GM12878 (cell line): ENCODE measurements at regions not wholly inside any gene's neighbourhood (a gene's known extent, or its start where the extent isn't known, plus 50 kb on each side); places are given as distances from the start of the nearest gene placed in this dataset.

Experiments
- ATAC-seq: fragments of 200-7000 bp; cut with Tn5 transposase; 3 replicates; pipeline ENCODE4 v1.9.1; 2020; ENCODE audit warnings: mild to moderate bottlenecking, moderate library complexity
- BruUV-seq: library from RNA; stranded (reverse); fragments of 400-500 nt; replicated peaks from 2 replicates; lab custom pipeline; 2021; lab: Mats Ljungman, UMichigan
- CTCF ChIA-PET: fragments of 300-600 bp; sonication (Branson Sonifier 250); formaldehyde crosslinking; extraction: SDS; loops from one replicate; lab custom pipeline; 2021; ENCODE audit warnings: inconsistent platforms; lab: Yijun Ruan, JAX
- POLR2A ChIA-PET: fragments of 350-600 bp; formaldehyde crosslinking; extraction: SDS; loops from one replicate; lab custom pipeline; 2021; ENCODE audit warnings: inconsistent platforms; lab: Charles Lee
- RAD21 ChIA-PET: fragments of 300-600 bp; sonication (Branson Sonifier 250); formaldehyde crosslinking; loops from one replicate; lab custom pipeline; 2023; ENCODE audit warnings: antibody characterized with exemption; ENCODE audit not compliant: unreplicated experiment; lab: Charles Lee
- SMC1A ChIA-PET: fragments of 300-600 bp; sonication (Branson Sonifier 250); formaldehyde crosslinking; loops from one replicate; lab custom pipeline; 2023; ENCODE audit not compliant: unreplicated experiment, uncharacterized antibody; lab: Charles Lee
- DNase-seq: peaks from one replicate; pipeline ENCODE4 v3.0.0-alpha.2; 2011; ENCODE audit warnings: low read depth, low spot score
- FAIRE-seq: peaks from 3 replicates; lab custom pipeline; 2011; peaks lifted over from hg19 to GRCh38; lab: Jason Lieb, UNC
- H2AFZ ChIP-seq: 2 replicates; pipeline ENCODE4 v1.6.0; 2011; ENCODE audit warnings: low read depth, low read length, control low read depth; ENCODE audit not compliant: control insufficient read depth
- H3K27ac ChIP-seq: 2 replicates; pipeline ENCODE4 v1.5.1; 2011; ENCODE audit warnings: control low read depth; ENCODE audit not compliant: control insufficient read depth, insufficient read depth
- H3K27me3 ChIP-seq, 2 experiments: replicated peaks in 1 of 2; 2 replicates each; pipeline versions ENCODE4 v1.6.0 to v1.6.1; 2011; ENCODE audit warnings: low read length in 1 of 2; ENCODE audit not compliant: control insufficient read depth in 2 of 2, insufficient read depth in 2 of 2
- H3K36me3 ChIP-seq, 2 experiments: 2 replicates each; pipeline ENCODE4 v1.5.1; 2011; ENCODE audit warnings: low read length in 1 of 2; ENCODE audit not compliant: control insufficient read depth in 2 of 2, insufficient read depth in 2 of 2
- H3K4me1 ChIP-seq: 2 replicates; pipeline ENCODE4 v1.6.1; 2011; ENCODE audit warnings: mild to moderate bottlenecking, low read length, moderate library complexity, mixed read lengths; ENCODE audit not compliant: control insufficient read depth, insufficient read depth
- H3K4me2 ChIP-seq: 2 replicates; pipeline ENCODE4 v1.6.0; 2011; ENCODE audit warnings: control low read depth; ENCODE audit not compliant: control insufficient read depth, insufficient read depth
- H3K4me3 ChIP-seq: fragments of 200-600 bp; sonication (generic); 2 replicates; pipeline ENCODE4 v1.5.1; 2016
- H3K79me2 ChIP-seq: 2 replicates; pipeline ENCODE4 v1.6.0; 2011; ENCODE audit warnings: low read length; ENCODE audit not compliant: control insufficient read depth, insufficient read depth
- H3K9ac ChIP-seq: 2 replicates; pipeline ENCODE4 v1.8.0; 2011; ENCODE audit warnings: low read length, control low read depth, mixed read lengths; ENCODE audit not compliant: control insufficient read depth, insufficient read depth
- H3K9me3 ChIP-seq: replicated peaks from 3 replicates; pipeline ENCODE4 v1.5.1; 2011; ENCODE audit warnings: mild to moderate bottlenecking, low read length; ENCODE audit not compliant: control insufficient read depth, insufficient read depth
- H4K20me1 ChIP-seq: 2 replicates; pipeline ENCODE4 v1.6.0; 2011; ENCODE audit not compliant: control insufficient read depth, insufficient read depth
- EZH2 ChIP-seq: IDR thresholded peaks from 2 replicates; pipeline ENCODE4 v1.6.1; 2012; ENCODE audit warnings: low read depth, mild to moderate bottlenecking, control low read depth, inconsistent platforms, low read length, borderline replicate concordance; ENCODE audit not compliant: control insufficient read depth
- HDGF ChIP-seq: fragments of 450-650 bp; IDR thresholded peaks from 2 replicates; pipeline ENCODE4 v1.6.1; 2016; ENCODE audit warnings: antibody characterized with exemption
- RAD51 ChIP-seq: fragments of 450-650 bp; IDR thresholded peaks from 2 replicates; pipeline ENCODE4 v1.6.1; 2016; ENCODE audit warnings: moderate library complexity, mild to moderate bottlenecking, inconsistent platforms
- ZNF622 ChIP-seq: fragments of 450-650 bp; IDR thresholded peaks from 2 replicates; pipeline ENCODE4 v1.6.1; 2017; ENCODE audit warnings: mild to moderate bottlenecking, inconsistent platforms
- ZSCAN29 ChIP-seq: fragments of 450-650 bp; IDR thresholded peaks from 2 replicates; pipeline ENCODE4 v1.6.1; 2017; ENCODE audit warnings: mild to moderate bottlenecking, moderate library complexity
- in situ Hi-C: fragments of 300-500 bp; cut with MboI; formaldehyde crosslinking; loops from 9 replicates; pipeline ENCODE4 v1.14.3; 2018; ENCODE audit warnings: mixed read lengths
- intact Hi-C: fragments of 100-400 bp; cut with micrococcal nuclease; formaldehyde crosslinking; loops from one replicate; pipeline ENCODE4 v1.14.2; 2022; ENCODE audit not compliant: unreplicated experiment
- TF ChIP-seq, protein P1 (sequence below): IDR thresholded peaks from 2 replicates; pipeline ENCODE4 v1.6.1; 2012; ENCODE audit warnings: low read depth, low read length, improper control_type of control experiment
- TF ChIP-seq, protein P2 (sequence below): fragments of 450-650 bp; conservative IDR thresholded peaks from 2 replicates; pipeline ENCODE4 v1.6.1; 2017; ENCODE audit warnings: mild to moderate bottlenecking, moderate library complexity

DNA sequence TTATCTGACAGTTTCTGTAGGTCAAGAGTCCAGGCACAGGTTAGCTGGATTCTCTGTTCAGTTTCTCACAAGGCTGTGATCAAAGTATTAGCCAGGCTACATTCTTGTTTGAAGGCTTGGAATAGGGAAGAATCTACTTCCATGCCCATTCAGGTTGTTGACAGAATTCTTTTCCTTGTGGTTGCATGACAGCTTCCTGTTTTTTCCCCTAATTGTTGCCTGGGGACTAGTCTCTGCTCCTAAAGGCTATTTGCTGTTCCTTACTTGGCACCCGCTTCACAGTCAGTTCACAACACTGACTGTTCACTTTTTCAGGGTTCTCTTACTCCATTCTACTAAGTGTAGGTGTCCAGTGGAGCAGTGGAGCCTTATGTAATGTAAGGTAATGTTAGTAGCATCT is 115.4 kb upstream of the GBE1 start (continued):
- TF ChIP-seq, protein P1, sequence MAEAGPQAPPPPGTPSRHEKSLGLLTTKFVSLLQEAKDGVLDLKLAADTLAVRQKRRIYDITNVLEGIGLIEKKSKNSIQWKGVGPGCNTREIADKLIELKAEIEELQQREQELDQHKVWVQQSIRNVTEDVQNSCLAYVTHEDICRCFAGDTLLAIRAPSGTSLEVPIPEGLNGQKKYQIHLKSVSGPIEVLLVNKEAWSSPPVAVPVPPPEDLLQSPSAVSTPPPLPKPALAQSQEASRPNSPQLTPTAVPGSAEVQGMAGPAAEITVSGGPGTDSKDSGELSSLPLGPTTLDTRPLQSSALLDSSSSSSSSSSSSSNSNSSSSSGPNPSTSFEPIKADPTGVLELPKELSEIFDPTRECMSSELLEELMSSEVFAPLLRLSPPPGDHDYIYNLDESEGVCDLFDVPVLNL = no peak
- TF ChIP-seq RAD51 (no peak), HDGF (no peak), ZNF622 (no peak)

DNA sequence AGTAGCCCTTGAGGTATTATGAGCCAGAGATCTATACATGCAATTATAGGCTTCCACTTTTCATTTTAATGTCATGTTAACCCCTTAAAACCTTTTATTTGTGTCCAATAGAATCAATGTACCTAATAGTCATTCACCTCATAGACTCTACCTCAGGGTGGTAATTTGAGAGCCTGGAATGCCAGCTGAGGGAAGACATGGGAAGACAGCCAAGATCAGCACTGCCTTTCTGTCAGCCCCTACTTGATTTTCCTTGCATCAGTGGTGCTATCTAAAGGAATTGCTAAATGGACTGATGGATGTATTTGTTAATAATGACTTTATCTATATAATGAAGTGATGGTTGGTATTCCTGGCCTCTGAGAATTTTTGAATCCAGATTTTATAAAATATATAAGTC is 113.3 kb upstream of the GBE1 start:
- H3K4me3 ChIP-seq = no peak overlapping the region
- no peak for TF ChIP-seq EZH2
- TF ChIP-seq, protein P2, sequence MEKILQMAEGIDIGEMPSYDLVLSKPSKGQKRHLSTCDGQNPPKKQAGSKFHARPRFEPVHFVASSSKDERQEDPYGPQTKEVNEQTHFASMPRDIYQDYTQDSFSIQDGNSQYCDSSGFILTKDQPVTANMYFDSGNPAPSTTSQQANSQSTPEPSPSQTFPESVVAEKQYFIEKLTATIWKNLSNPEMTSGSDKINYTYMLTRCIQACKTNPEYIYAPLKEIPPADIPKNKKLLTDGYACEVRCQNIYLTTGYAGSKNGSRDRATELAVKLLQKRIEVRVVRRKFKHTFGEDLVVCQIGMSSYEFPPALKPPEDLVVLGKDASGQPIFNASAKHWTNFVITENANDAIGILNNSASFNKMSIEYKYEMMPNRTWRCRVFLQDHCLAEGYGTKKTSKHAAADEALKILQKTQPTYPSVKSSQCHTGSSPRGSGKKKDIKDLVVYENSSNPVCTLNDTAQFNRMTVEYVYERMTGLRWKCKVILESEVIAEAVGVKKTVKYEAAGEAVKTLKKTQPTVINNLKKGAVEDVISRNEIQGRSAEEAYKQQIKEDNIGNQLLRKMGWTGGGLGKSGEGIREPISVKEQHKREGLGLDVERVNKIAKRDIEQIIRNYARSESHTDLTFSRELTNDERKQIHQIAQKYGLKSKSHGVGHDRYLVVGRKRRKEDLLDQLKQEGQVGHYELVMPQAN = no peak
- no peak for TF ChIP-seq ZSCAN29
- no peak overlapping the region for H3K27ac ChIP-seq
- no peaks in the 10 kb centered on the region for H3K27me3 ChIP-seq
- BruUV-seq = no TSS peak
- H3K4me1 ChIP-seq = no peaks in the 10 kb centered on the region
- H2AFZ ChIP-seq = no peak overlapping the region
- intact Hi-C loops (loop anchor here (5.0 kb wide), 1 partner anchor 258 kb away; no protein-coding TSS in a partner anchor), in situ Hi-C loops (no loop called here)
- POLR2A ChIA-PET = no interaction called here
- ATAC-seq (no peak), FAIRE-seq (no peak), DNase-seq (no peak)
- H4K20me1 ChIP-seq = no peaks in the 10 kb centered on the region
- SMC1A ChIA-PET = interaction anchor here (1.0 to 1.1 kb wide), 3 partner anchors 10 to 316 kb away, joined by 3 to 4 read pairs (median 3); no protein-coding TSS in a partner anchor
- RAD21 ChIA-PET = no interaction called here
- no peak overlapping the region for H3K9ac ChIP-seq
- no peaks in the 10 kb centered on the region for H3K36me3 ChIP-seq
- CTCF ChIA-PET = interaction anchor here (2.1 to 3.0 kb wide), 2 partner anchors 34 to 208 kb away, joined by 4 to 10 read pairs; no protein-coding TSS in a partner anchor
- H3K4me2 ChIP-seq = no peak overlapping the region
- no peaks in the 10 kb centered on the region; the same call in 2 of the 3 replicates for H3K9me3 ChIP-seq
- H3K79me2 ChIP-seq = no peaks in the 10 kb centered on the region
